IMR-90 (cell line): ENCODE measurements at regions not wholly inside any gene's neighbourhood (a gene's known extent, or its start where the extent isn't known, plus 50 kb on each side); places are given as distances from the start of the nearest gene placed in this dataset.

Experiments
- ATAC-seq: fragments of 200-7000 bp; cut with Tn5 transposase; 2 replicates; pipeline ENCODE4 v1.9.1; 2020; ENCODE audit warnings: low read depth, mild to moderate bottlenecking, moderate library complexity
- BruUV-seq: library from RNA; stranded (reverse); fragments of 400-500 nt; replicated peaks from 2 replicates; lab custom pipeline; 2021; lab: Mats Ljungman, UMichigan
- CTCF ChIA-PET: fragments of 300-600 bp; formaldehyde crosslinking; extraction: SDS; loops from one replicate; lab custom pipeline; 2021; ENCODE audit warnings: antibody characterized with exemption; lab: Yijun Ruan, JAX
- POLR2A ChIA-PET: fragments of 300-600 bp; sonication (Branson Sonifier 250); formaldehyde crosslinking; loops from one replicate; lab custom pipeline; 2022; ENCODE audit warnings: antibody characterized with exemption; ENCODE audit not compliant: unreplicated experiment; lab: Charles Lee
- DNase-seq: peaks from one replicate; pipeline ENCODE4 v3.0.0; 2013
- H2AFZ ChIP-seq: replicated peaks from 2 replicates; pipeline ENCODE3; 2013; ENCODE audit warnings: low read length, mild to moderate bottlenecking; ENCODE audit not compliant: poor library complexity
- H2AK5ac ChIP-seq: 2 replicates; pipeline ENCODE4 v1.6.1; 2013; ENCODE audit warnings: low read depth, low read length, inconsistent platforms
- H2AK9ac ChIP-seq: replicated peaks from 2 replicates; pipeline ENCODE3; 2013; ENCODE audit warnings: mild to moderate bottlenecking, low read depth, low read length, moderate library complexity; ENCODE audit not compliant: poor library complexity
- H2BK120ac ChIP-seq: 2 replicates; pipeline ENCODE4 v1.6.1; 2013; ENCODE audit warnings: low read depth, low read length, inconsistent platforms
- H2BK15ac ChIP-seq: 3 replicates; pipeline ENCODE4 v1.6.1; 2013; ENCODE audit warnings: low read depth, low read length, inconsistent platforms
- H2BK20ac ChIP-seq: 2 replicates; pipeline ENCODE4 v1.6.1; 2013; ENCODE audit warnings: low read depth, mild to moderate bottlenecking, inconsistent platforms, low read length, moderate library complexity
- H2BK5ac ChIP-seq: 2 replicates; pipeline ENCODE4 v1.6.1; 2013; ENCODE audit warnings: mild to moderate bottlenecking, low read depth, low read length, inconsistent platforms; ENCODE audit not compliant: poor library complexity, severe bottlenecking
- H3K14ac ChIP-seq: replicated peaks from 2 replicates; pipeline ENCODE4 v1.6.1; 2013; ENCODE audit warnings: low read depth, low read length, inconsistent platforms
- H3K18ac ChIP-seq: 2 replicates; pipeline ENCODE4 v1.6.1; 2013; ENCODE audit warnings: low read depth, low read length, control low read depth
- H3K23ac ChIP-seq: 2 replicates; pipeline ENCODE4 v1.6.1; 2013; ENCODE audit warnings: low read depth, low read length, inconsistent platforms
- H3K27ac ChIP-seq: 2 replicates; pipeline ENCODE4 v1.5.1; 2013; ENCODE audit warnings: mild to moderate bottlenecking, control low read depth, low read length; ENCODE audit not compliant: insufficient read depth
- H3K27me3 ChIP-seq: 2 replicates; pipeline ENCODE4 v1.6.1; 2013; ENCODE audit warnings: low read length; ENCODE audit not compliant: control insufficient read depth, insufficient read depth
- H3K36me3 ChIP-seq: 2 replicates; pipeline ENCODE4 v1.6.1; 2013; ENCODE audit warnings: low read length, mixed read lengths; ENCODE audit not compliant: control insufficient read depth, insufficient read depth
- H3K4ac ChIP-seq: 2 replicates; pipeline ENCODE4 v1.6.1; 2013; ENCODE audit warnings: low read depth, low read length, inconsistent platforms
- H3K4me1 ChIP-seq: 2 replicates; pipeline ENCODE4 v1.6.1; 2013; ENCODE audit warnings: low read length, mixed read lengths; ENCODE audit not compliant: control insufficient read depth, insufficient read depth
- H3K4me2 ChIP-seq: 2 replicates; pipeline ENCODE4 v1.6.1; 2013; ENCODE audit warnings: low read depth, mild to moderate bottlenecking, control low read depth, low read length, moderate library complexity
- H3K4me3 ChIP-seq: 2 replicates; pipeline ENCODE4 v1.5.1; 2013; ENCODE audit warnings: low read depth, mild to moderate bottlenecking, control low read depth, low read length, moderate library complexity; ENCODE audit not compliant: insufficient read depth
- H3K56ac ChIP-seq: 2 replicates; pipeline ENCODE4 v1.6.1; 2013; ENCODE audit warnings: low read length, inconsistent platforms; ENCODE audit not compliant: insufficient read depth; ENCODE audit errors: extremely low read depth
- H3K79me1 ChIP-seq, 2 experiments: 2 replicates each; pipeline ENCODE4 v1.6.1; 2013; ENCODE audit warnings: low read length in 2 of 2, inconsistent platforms in 1 of 2, low read depth in 1 of 2
- H3K9ac ChIP-seq: 2 replicates; pipeline ENCODE4 v1.6.1; 2013; ENCODE audit warnings: low read depth, low read length, control low read depth
- H3K9me1 ChIP-seq: 2 replicates; pipeline ENCODE4 v1.6.1; 2013; ENCODE audit warnings: low read length, inconsistent platforms; ENCODE audit not compliant: insufficient read depth
- H3K9me3 ChIP-seq: 2 replicates; pipeline ENCODE4 v1.6.1; 2013; ENCODE audit warnings: low read length; ENCODE audit not compliant: control insufficient read depth, insufficient read depth
- H4K20me1 ChIP-seq: 2 replicates; pipeline ENCODE4 v1.6.1; 2013; ENCODE audit warnings: low read length, inconsistent platforms; ENCODE audit not compliant: insufficient read depth
- H4K5ac ChIP-seq: 2 replicates; pipeline ENCODE4 v1.6.1; 2013; ENCODE audit warnings: mild to moderate bottlenecking, low read depth, low read length, control low read depth
- H4K8ac ChIP-seq, 2 experiments: 2 replicates each; pipeline ENCODE4 v1.6.1; 2013; ENCODE audit warnings: low read depth in 2 of 2, low read length in 2 of 2, control low read depth in 1 of 2, inconsistent platforms in 1 of 2
- H4K91ac ChIP-seq: 2 replicates; pipeline ENCODE4 v1.6.1; 2013; ENCODE audit warnings: low read depth, low read length, inconsistent platforms; ENCODE audit not compliant: insufficient read depth
- CHD1 ChIP-seq: IDR thresholded peaks from 2 replicates; pipeline ENCODE4 v1.6.1; 2012; ENCODE audit warnings: low read depth, low read length, improper control_type of control experiment
- FOS ChIP-seq: fragments of 150-350 bp; IDR thresholded peaks from 2 replicates; pipeline ENCODE4 v1.6.1; 2016; ENCODE audit warnings: low read depth, low read length
- MAFK ChIP-seq: IDR thresholded peaks from 2 replicates; pipeline ENCODE4 v1.6.1; 2012; ENCODE audit warnings: low read depth, low read length, improper control_type of control experiment
- MAZ ChIP-seq: IDR thresholded peaks from 2 replicates; pipeline ENCODE4 v1.6.1; 2012; ENCODE audit warnings: low read depth, mild to moderate bottlenecking, low read length, improper control_type of control experiment, moderate library complexity, borderline replicate concordance
- MXI1 ChIP-seq: IDR thresholded peaks from 2 replicates; pipeline ENCODE4 v1.6.1; 2012; ENCODE audit warnings: low read depth, mild to moderate bottlenecking, low read length, moderate library complexity, borderline replicate concordance
- POLR2A ChIP-seq: IDR thresholded peaks from 2 replicates; pipeline ENCODE4 v1.6.1; 2012; ENCODE audit warnings: mild to moderate bottlenecking, low read depth, low read length
- RAD21 ChIP-seq: IDR thresholded peaks from 2 replicates; pipeline ENCODE4 v1.6.1; 2012; ENCODE audit warnings: low read length, improper control_type of control experiment
- RCOR1 ChIP-seq: IDR thresholded peaks from 2 replicates; pipeline ENCODE4 v1.6.1; 2012; ENCODE audit warnings: mild to moderate bottlenecking, low read length, improper control_type of control experiment; ENCODE audit not compliant: insufficient replicate concordance
- dilution Hi-C: fragments of 300-500 bp; cut with HindIII; formaldehyde crosslinking; loops from one replicate; pipeline ENCODE4 v1.14.3; 2018; ENCODE audit warnings: low sequenced_read_pairs; ENCODE audit not compliant: unreplicated experiment
- in situ Hi-C: fragments of 300-500 bp; cut with MboI; formaldehyde crosslinking; loops from 3 replicates; pipeline ENCODE4 v1.14.3; 2019; ENCODE audit warnings: low sequenced_read_pairs, inconsistent platforms, mixed read lengths
- intact Hi-C: fragments of 100-400 bp; cut with micrococcal nuclease; formaldehyde crosslinking; loops from 2 replicates; pipeline ENCODE4 v1.10.0; 2022
- TF ChIP-seq, protein P1 (sequence below): fragments of 150-350 bp; IDR thresholded peaks from 2 replicates; pipeline ENCODE4 v1.6.1; 2016; ENCODE audit warnings: low read depth, mild to moderate bottlenecking, low read length, moderate library complexity, borderline replicate concordance
- TF ChIP-seq, protein P2 (sequence below): conservative IDR thresholded peaks from 2 replicates; pipeline ENCODE4 v1.5.1; 2012; ENCODE audit warnings: mild to moderate bottlenecking, low read depth, low read length, improper control_type of control experiment
- TF ChIP-seq, protein P3 (sequence below): fragments of 150-350 bp; IDR thresholded peaks from 2 replicates; pipeline ENCODE4 v1.6.1; 2017; ENCODE audit warnings: mild to moderate bottlenecking, antibody characterized with exemption, low read length, low read depth

DNA sequence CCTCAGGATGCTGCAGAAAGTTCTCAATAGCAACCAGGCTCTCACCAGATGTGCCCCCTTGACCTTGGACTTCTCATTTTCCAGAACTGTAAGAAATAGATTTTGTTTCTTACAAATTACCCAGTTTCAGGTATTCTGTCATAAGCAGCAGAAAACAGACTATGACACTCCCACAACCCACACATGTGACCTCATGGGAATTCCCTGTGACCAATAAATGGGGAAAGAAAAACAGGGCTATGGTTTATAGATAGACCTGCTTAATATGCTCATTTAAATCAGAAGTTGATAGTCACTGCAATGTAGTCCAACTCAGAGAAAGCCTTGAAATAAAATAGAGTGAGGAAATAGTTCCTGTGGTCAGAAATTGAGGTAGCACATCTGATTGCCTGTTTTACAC lies 380.9 kb upstream of the PTBP2 start:
- H3K4me2 ChIP-seq, result no peak overlapping the region
- BruUV-seq, result no TSS peak
- H4K20me1 ChIP-seq, result no peaks in the 10 kb centered on the region
- H3K36me3 ChIP-seq, result no peaks in the 10 kb centered on the region
- H3K4me3 ChIP-seq, result no peak overlapping the region
- no peak overlapping the region for H4K91ac ChIP-seq
- H2AFZ ChIP-seq, result no peak overlapping the region
- no peak overlapping the region for H2BK15ac ChIP-seq
- no peak overlapping the region for H2AK9ac ChIP-seq
- no peak for TF ChIP-seq CHD1
- TF ChIP-seq FOS, result no peak
- no peak for TF ChIP-seq RAD21
- TF ChIP-seq POLR2A, result no peak
- TF ChIP-seq MAZ, result no peak
- no peak for TF ChIP-seq RCOR1
- TF ChIP-seq, protein P1, sequence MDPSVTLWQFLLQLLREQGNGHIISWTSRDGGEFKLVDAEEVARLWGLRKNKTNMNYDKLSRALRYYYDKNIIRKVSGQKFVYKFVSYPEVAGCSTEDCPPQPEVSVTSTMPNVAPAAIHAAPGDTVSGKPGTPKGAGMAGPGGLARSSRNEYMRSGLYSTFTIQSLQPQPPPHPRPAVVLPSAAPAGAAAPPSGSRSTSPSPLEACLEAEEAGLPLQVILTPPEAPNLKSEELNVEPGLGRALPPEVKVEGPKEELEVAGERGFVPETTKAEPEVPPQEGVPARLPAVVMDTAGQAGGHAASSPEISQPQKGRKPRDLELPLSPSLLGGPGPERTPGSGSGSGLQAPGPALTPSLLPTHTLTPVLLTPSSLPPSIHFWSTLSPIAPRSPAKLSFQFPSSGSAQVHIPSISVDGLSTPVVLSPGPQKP, result no peak
- TF ChIP-seq, protein P2, sequence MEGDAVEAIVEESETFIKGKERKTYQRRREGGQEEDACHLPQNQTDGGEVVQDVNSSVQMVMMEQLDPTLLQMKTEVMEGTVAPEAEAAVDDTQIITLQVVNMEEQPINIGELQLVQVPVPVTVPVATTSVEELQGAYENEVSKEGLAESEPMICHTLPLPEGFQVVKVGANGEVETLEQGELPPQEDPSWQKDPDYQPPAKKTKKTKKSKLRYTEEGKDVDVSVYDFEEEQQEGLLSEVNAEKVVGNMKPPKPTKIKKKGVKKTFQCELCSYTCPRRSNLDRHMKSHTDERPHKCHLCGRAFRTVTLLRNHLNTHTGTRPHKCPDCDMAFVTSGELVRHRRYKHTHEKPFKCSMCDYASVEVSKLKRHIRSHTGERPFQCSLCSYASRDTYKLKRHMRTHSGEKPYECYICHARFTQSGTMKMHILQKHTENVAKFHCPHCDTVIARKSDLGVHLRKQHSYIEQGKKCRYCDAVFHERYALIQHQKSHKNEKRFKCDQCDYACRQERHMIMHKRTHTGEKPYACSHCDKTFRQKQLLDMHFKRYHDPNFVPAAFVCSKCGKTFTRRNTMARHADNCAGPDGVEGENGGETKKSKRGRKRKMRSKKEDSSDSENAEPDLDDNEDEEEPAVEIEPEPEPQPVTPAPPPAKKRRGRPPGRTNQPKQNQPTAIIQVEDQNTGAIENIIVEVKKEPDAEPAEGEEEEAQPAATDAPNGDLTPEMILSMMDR, result no peak
- TF ChIP-seq MXI1, result no peak
- TF ChIP-seq, protein P3, sequence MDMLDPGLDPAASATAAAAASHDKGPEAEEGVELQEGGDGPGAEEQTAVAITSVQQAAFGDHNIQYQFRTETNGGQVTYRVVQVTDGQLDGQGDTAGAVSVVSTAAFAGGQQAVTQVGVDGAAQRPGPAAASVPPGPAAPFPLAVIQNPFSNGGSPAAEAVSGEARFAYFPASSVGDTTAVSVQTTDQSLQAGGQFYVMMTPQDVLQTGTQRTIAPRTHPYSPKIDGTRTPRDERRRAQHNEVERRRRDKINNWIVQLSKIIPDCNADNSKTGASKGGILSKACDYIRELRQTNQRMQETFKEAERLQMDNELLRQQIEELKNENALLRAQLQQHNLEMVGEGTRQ, result no peak
- TF ChIP-seq MAFK, result no peak
- H4K5ac ChIP-seq, result no peak overlapping the region
- H4K8ac ChIP-seq, result no peak overlapping the region
- H3K4me1 ChIP-seq, result no peaks in the 10 kb centered on the region
- H2AK5ac ChIP-seq, result no peak overlapping the region
- H3K4ac ChIP-seq, result no peak overlapping the region
- H3K9me1 ChIP-seq, result no peaks in the 10 kb centered on the region
- CTCF ChIA-PET, result no interaction called here
- no peak overlapping the region for H3K56ac ChIP-seq
- no peak for ATAC-seq
- dilution Hi-C loops, result no loop called here
- H2BK5ac ChIP-seq, result no peak overlapping the region
- H3K79me1 ChIP-seq, result no peaks in the 10 kb centered on the region
- no peaks in the 10 kb centered on the region for H3K9me3 ChIP-seq
- no peak overlapping the region for H3K23ac ChIP-seq
- no peak overlapping the region for H3K14ac ChIP-seq
- H2BK120ac ChIP-seq, result no peak overlapping the region
- in situ Hi-C loops, result no loop called here
- no peak overlapping the region for H3K18ac ChIP-seq
- no peak overlapping the region for H3K27ac ChIP-seq
- H3K27me3 ChIP-seq, result no peaks in the 10 kb centered on the region
- POLR2A ChIA-PET, result no interaction called here
- intact Hi-C loops, result no loop called here
- no peak for DNase-seq
- no peak overlapping the region for H3K9ac ChIP-seq
- H2BK20ac ChIP-seq, result no peak overlapping the region
